Vagina (tissue), 2 donors: ENCODE measurements at regions not wholly inside any gene's neighbourhood (a gene's known extent, or its start where the extent isn't known, plus 50 kb on each side); places are given as distances from the start of the nearest gene placed in this dataset.

Source experiments
- DNase-seq, 2 donors: peaks; one replicate each; pipeline ENCODE4 v3.0.0-alpha.2; 2017; ENCODE audit errors: extremely low spot score in 2 of 2
- H3K27ac ChIP-seq: fragments of 200-600 bp; sonication (generic); one replicate; pipeline ENCODE4 v1.5.1; 2019
- H3K27me3 ChIP-seq: fragments of 200-600 bp; sonication (generic); one replicate; pipeline ENCODE4 v1.5.1; 2019
- H3K36me3 ChIP-seq, 2 donors: fragments of 200-600 bp; sonication (generic); one replicate each; pipeline ENCODE4 v1.5.1; 2017 to 2019
- H3K4me1 ChIP-seq: fragments of 200-600 bp; sonication (generic); one replicate; pipeline ENCODE4 v1.5.1; 2019
- H3K4me3 ChIP-seq, 2 donors: fragments of 200-600 bp; sonication (generic); 1 replicate in 1 of 2; 2 replicates in 1 of 2; pipeline ENCODE4 v1.5.1; 2016 to 2019
- H3K9me3 ChIP-seq: fragments of 200-600 bp; sonication (generic); one replicate; pipeline ENCODE4 v1.5.1; 2019
- CTCF ChIP-seq, 3 experiments: fragments of 450-650 bp in 2 of 3; fragments of 200-600 bp in 1 of 3; sonication (generic) in 1 of 3; IDR thresholded peaks; one replicate each; pipeline ENCODE4 v1.5.1; 2017 to 2019; ENCODE audit warnings: antibody characterized with exemption in 3 of 3, mild to moderate bottlenecking in 2 of 3, moderate library complexity in 2 of 3
- POLR2A ChIP-seq, 2 donors: fragments of 450-650 bp; IDR thresholded peaks; one replicate each; pipeline ENCODE4 v1.6.1; 2017; ENCODE audit warnings: antibody characterized with exemption in 2 of 2, mild to moderate bottlenecking in 2 of 2, moderate library complexity in 2 of 2
- POLR2AphosphoS5 ChIP-seq, 2 donors: sonication (generic); formaldehyde crosslinking; IDR thresholded peaks; one replicate each; pipeline ENCODE4 v1.9.0; 2017; ENCODE audit warnings: antibody characterized with exemption in 2 of 2, mild to moderate bottlenecking in 2 of 2, low read depth in 1 of 2; ENCODE audit not compliant: insufficient read depth in 1 of 2
- intact Hi-C: fragments of 100-400 bp; cut with DNase I; formaldehyde crosslinking; loops from one replicate; pipeline ENCODE4 v1.15.1; 2023

DNA sequence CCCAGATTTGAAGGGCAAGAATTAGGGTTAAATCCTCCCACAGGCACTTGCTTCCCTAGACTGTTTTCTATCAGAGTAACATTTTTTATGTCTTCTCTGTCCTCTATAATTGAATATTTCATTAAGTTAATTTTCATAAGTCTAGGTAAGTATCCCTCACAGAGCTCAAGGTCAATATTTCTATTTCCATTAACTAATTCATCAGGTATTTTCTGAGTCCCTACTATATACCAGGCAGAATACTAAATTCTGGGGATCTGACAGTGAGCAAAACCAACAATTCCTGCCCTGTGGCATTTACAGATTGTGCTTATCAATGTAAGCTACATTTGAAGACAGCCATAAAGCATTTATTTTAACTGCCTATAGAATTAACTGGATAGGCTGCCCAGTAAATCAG, 86.4 kb upstream of the RBBP8 start:
- intact Hi-C loops = no loop called here
- H3K36me3 ChIP-seq = no peaks in the 10 kb centered on the region
- DNase-seq = no peak
- H3K4me1 ChIP-seq = peaks cover 23% of the 10 kb centered on the region
- H3K27ac ChIP-seq = peak overlapping the region; percentile 45
- no peaks in the 10 kb centered on the region for H3K9me3 ChIP-seq
- TF ChIP-seq CTCF (IDR thresholded peaks at IDR 0.05) (no peak), POLR2AphosphoS5 (IDR thresholded peaks at IDR 0.05; ENCODE audit: insufficient read depth in 1 of 2, low read depth in 1 of 2) (no peak), POLR2A (IDR thresholded peaks at IDR 0.05) (no peak)
- H3K4me3 ChIP-seq = no peak overlapping the region
- H3K27me3 ChIP-seq = no peaks in the 10 kb centered on the region

DNA sequence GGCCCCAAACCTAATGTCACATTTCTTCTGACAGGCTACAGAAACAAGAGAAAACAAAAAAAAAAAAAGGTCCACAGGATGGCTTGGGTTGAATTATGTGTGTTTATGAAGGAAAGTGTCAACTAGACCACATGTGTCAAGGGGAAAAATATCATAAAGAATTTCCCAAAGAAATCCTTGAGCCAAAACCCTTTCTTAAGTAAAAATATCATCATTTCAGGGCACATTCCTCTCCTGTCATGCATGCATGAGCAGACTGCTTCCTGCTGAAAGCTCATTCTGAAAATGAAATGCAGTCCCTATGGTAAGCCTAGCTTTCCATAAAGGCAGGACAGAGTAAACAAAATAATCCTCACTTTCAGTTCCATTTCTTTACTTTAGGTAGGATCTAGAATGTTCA, 85.7 kb upstream of the RBBP8 start:
- Histone ChIP-seq H3K4me1 (peaks cover 23% of the 10 kb centered on the region), H3K9me3 (no peaks in the 10 kb centered on the region), H3K27me3 (no peaks in the 10 kb centered on the region), H3K4me3 (no peak overlapping the region), H3K27ac (no peak overlapping the region), H3K36me3 (no peaks in the 10 kb centered on the region)
- intact Hi-C loops = no loop called here
- TF ChIP-seq CTCF (IDR thresholded peaks at IDR 0.05) (no peak), POLR2AphosphoS5 (IDR thresholded peaks at IDR 0.05; ENCODE audit: insufficient read depth in 1 of 2, low read depth in 1 of 2) (no peak), POLR2A (IDR thresholded peaks at IDR 0.05) (no peak)
- DNase-seq = no peak

DNA sequence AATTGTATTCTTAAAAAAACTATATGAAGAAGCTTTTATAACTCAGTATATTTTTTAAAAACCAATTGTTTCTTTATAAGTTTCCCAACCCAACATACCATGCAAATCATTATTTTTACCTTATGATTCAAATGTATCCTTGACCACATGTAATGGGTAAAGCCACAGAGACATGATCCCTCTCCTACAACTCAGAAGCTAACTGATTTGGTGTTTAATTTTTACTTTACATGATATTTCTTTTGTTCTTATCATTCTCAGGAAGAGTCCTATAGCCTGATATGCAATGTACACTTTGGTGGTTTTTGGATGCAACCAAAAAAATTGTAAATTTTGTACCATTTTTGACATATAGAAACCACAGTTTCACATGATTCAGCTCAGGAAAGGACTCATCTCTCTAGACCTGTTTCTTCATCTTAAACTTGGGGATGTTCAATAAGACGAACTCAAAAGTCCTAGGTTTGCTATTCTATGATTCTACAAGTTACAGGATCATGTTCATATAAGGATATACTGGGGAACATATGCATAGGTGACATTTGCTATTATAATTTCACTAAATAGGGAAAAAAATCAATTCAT, 85.2 kb upstream of the RBBP8 start:
- no peak overlapping the region for H3K27ac ChIP-seq

DNA sequence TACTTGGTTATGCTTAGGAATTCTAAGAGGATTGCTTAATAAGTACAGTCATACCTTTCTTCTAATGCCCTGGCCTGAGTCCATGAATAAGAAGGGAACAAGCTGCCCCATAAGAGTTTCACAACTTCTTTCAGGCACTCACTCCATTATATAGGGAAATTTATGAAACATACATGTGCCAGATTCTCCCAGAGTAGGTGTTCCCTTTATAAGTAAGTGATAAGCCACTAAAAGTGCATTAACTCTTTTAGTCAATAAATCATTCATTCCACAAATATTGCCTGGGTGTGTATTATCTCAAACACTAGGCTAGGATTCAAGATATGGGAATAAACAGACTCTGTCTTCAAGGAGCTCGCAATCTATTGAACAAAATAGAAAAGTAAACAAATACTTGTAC, 84.5 kb upstream of the RBBP8 start:
- H3K27ac ChIP-seq = no peak overlapping the region
- no peaks in the 10 kb centered on the region for H3K9me3 ChIP-seq
- H3K4me3 ChIP-seq = no peak overlapping the region
- TF ChIP-seq POLR2A (IDR thresholded peaks at IDR 0.05) (no peak), POLR2AphosphoS5 (IDR thresholded peaks at IDR 0.05; ENCODE audit: insufficient read depth in 1 of 2, low read depth in 1 of 2) (peak in 1 of 2 donors; percentile 79), CTCF (IDR thresholded peaks at IDR 0.05) (no peak)
- no peaks in the 10 kb centered on the region for H3K27me3 ChIP-seq
- no peaks in the 10 kb centered on the region for H3K36me3 ChIP-seq
- peaks cover 23% of the 10 kb centered on the region for H3K4me1 ChIP-seq
- DNase-seq = no peak
- intact Hi-C loops = no loop called here

More for the DNA sequence above, 85.2 kb upstream of the RBBP8 start:
- H3K36me3 ChIP-seq = no peaks in the 10 kb centered on the region
- TF ChIP-seq CTCF (IDR thresholded peaks at IDR 0.05) = no peak
- TF ChIP-seq POLR2AphosphoS5 (IDR thresholded peaks at IDR 0.05; ENCODE audit: insufficient read depth in 1 of 2, low read depth in 1 of 2) = no peak
- TF ChIP-seq POLR2A (IDR thresholded peaks at IDR 0.05) = no peak
- no peak overlapping the region for H3K4me3 ChIP-seq
- H3K9me3 ChIP-seq = no peaks in the 10 kb centered on the region
- peaks cover 23% of the 10 kb centered on the region for H3K4me1 ChIP-seq
- intact Hi-C loops = no loop called here
- H3K27me3 ChIP-seq = no peaks in the 10 kb centered on the region
- DNase-seq = no peak

DNA sequence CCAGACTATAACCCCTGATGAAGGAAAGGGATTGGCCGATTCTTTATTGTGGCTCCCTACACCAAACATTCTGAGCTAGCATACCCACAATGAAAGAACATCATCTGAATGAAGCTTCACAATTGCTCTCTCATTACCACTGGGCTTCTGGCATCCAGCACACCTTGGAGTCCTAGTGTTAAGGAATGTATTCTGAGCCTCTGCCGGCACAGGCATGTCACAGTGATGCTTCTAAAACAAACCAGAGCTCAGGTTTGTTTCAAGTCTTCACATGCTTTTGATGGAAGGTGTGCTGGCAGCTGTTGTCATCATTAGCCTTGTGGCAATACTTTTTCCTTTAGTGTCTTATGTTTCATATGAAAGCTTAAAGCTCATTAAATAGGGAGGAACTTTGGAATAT, 76.3 kb upstream of the RBBP8 start:
- DNase-seq = no peak
- TF ChIP-seq CTCF (IDR thresholded peaks at IDR 0.05) = no peak
- TF ChIP-seq POLR2AphosphoS5 (IDR thresholded peaks at IDR 0.05; ENCODE audit: insufficient read depth in 1 of 2, low read depth in 1 of 2) = peak in 1 of 2 donors; percentile 73
- no peak for TF ChIP-seq POLR2A (IDR thresholded peaks at IDR 0.05)
- Histone ChIP-seq H3K27me3 (no peaks in the 10 kb centered on the region), H3K27ac (no peak overlapping the region), H3K4me1 (peaks cover 15% of the 10 kb centered on the region), H3K9me3 (no peaks in the 10 kb centered on the region), H3K36me3 (no peaks in the 10 kb centered on the region), H3K4me3 (no peak overlapping the region)
- intact Hi-C loops = no loop called here
